ENCODE measurements at regions not wholly inside any gene's neighbourhood (a gene's known extent, or its start where the extent isn't known, plus 50 kb on each side); places are given as distances from the start of the nearest gene placed in this dataset.

- WGBS (ENCODE audit: extremely low coverage, insufficient read length, low lambda C conversion rate) = no CpG with 5 or more reads among the region's 7 CpGs
- H4K91ac ChIP-seq (ENCODE audit: insufficient read length, low read depth, low read length) = no peak overlapping the region
- no peaks in the 10 kb centered on the region for H3K4me1 Mint-ChIP-seq
- no peak overlapping the region for H2BK120ac ChIP-seq (ENCODE audit: low read depth, low read length, poor library complexity, severe bottlenecking)
- H4K5ac ChIP-seq (ENCODE audit: insufficient read length, low read depth, low read length) = no peak overlapping the region
- no peaks in the 10 kb centered on the region for H3K9me3 Mint-ChIP-seq
- H2AK5ac ChIP-seq (ENCODE audit: insufficient read length, low read length) = no peak overlapping the region
- H2BK15ac ChIP-seq (ENCODE audit: low read depth, low read length) = no peak overlapping the region
- no peak overlapping the region for H3K23ac ChIP-seq (ENCODE audit: insufficient read length, low read depth, low read length)
- no peaks in the 10 kb centered on the region for H3K79me2 ChIP-seq (ENCODE audit: insufficient read depth, low read length)
- no peaks in the 10 kb centered on the region for H3K79me1 ChIP-seq (ENCODE audit: insufficient read depth, low read depth, low read length, poor library complexity, severe bottlenecking)
- H2BK12ac ChIP-seq (ENCODE audit: insufficient read length, low read depth, low read length) = no peak overlapping the region
- H3K27ac ChIP-seq (ENCODE audit: insufficient read length, low read depth, low read length) = no peak overlapping the region
- no peak overlapping the region for H3K14ac ChIP-seq (ENCODE audit: insufficient read depth, low read length)
- no peak for TF ChIP-seq CTCF (conservative IDR thresholded peaks at IDR 0.05)
- no peak overlapping the region for H2BK20ac ChIP-seq (ENCODE audit: low read depth, low read length, poor library complexity, severe bottlenecking)
- no peaks in the 10 kb centered on the region for H4K20me1 ChIP-seq (ENCODE audit: control insufficient read depth, insufficient read depth, insufficient read length)
- H3K9me3 ChIP-seq (ENCODE audit: control insufficient read depth, low read depth, low read length) = no peaks in the 10 kb centered on the region
- DNase-seq = no peak
- no peaks in the 10 kb centered on the region for H3K36me3 Mint-ChIP-seq (ENCODE audit: insufficient read depth in 1 of 3, low read depth in 3 of 3)
- H3K27ac Mint-ChIP-seq = no peak overlapping the region
- H3K4me1 ChIP-seq (ENCODE audit: insufficient read depth, low read length) = no peaks in the 10 kb centered on the region
- no peak overlapping the region for H3K4ac ChIP-seq (ENCODE audit: low read depth, low read length)
- no peak overlapping the region for H2AFZ ChIP-seq (ENCODE audit: low read length)
- no peaks in the 10 kb centered on the region for H3K23me2 ChIP-seq (ENCODE audit: insufficient read length, low read depth, low read length, poor library complexity, severe bottlenecking)
- H3K9ac ChIP-seq (ENCODE audit: extremely low read depth, insufficient read length, low read length) = no peak overlapping the region
- H3K27me3 Mint-ChIP-seq (ENCODE audit: low read depth) = peaks cover 2% of the 10 kb centered on the region; the same call in 1 of the 2 replicates
- no peak overlapping the region for H3T11ph ChIP-seq (ENCODE audit: low read length)
- no peak overlapping the region for H2BK5ac ChIP-seq (ENCODE audit: insufficient read length, low read length)
- H3K4me3 Mint-ChIP-seq = no peak overlapping the region
- H3K18ac ChIP-seq (ENCODE audit: insufficient read length, low read depth, low read length) = no peak overlapping the region
- H3K56ac ChIP-seq (ENCODE audit: insufficient read length, low read depth, low read length) = no peak overlapping the region
- H3K4me2 ChIP-seq (ENCODE audit: insufficient read depth, insufficient read length, low read length) = no peak overlapping the region
- H4K8ac ChIP-seq (replicated peaks; ENCODE audit: insufficient read length, low read depth, low read length) = no peak overlapping the region
- H3K27me3 ChIP-seq (ENCODE audit: insufficient read depth, low read length) = no peaks in the 10 kb centered on the region
Measured at GRCh38 chr13:108575430-108575829, 54.0 kb upstream of the MYO16 start.
